SKM-1 (cell line): ENCODE measurements at regions not wholly inside any gene's neighbourhood (a gene's known extent, or its start where the extent isn't known, plus 50 kb on each side); places are given as distances from the start of the nearest gene placed in this dataset.

Experiments used
- DNase-seq: peaks from one replicate; lab custom pipeline; 2025; ENCODE audit not compliant: unreplicated experiment; lab: John Stamatoyannopoulos, UW

GRCh38 chr2:193743089-193743488 lies 1548.4 kb upstream of the TMEFF2 start:
- DNase-seq, result no peak

GRCh38 chr2:193738892-193739291 lies 1544.2 kb upstream of the TMEFF2 start:
- no peak for DNase-seq

GRCh38 chr2:193712912-193713311 lies 1518.2 kb upstream of the TMEFF2 start:
- no peak for DNase-seq

GRCh38 chr2:193703411-193703810 lies 1508.7 kb upstream of the TMEFF2 start:
- no peak for DNase-seq

- DNase-seq, result no peak
These were observed 1506.8 kb upstream of the TMEFF2 start for GRCh38 chr2:193701484-193701883.

- DNase-seq, result no peak
These were observed 1500.6 kb upstream of the TMEFF2 start for GRCh38 chr2:193695367-193695766.

DNA sequence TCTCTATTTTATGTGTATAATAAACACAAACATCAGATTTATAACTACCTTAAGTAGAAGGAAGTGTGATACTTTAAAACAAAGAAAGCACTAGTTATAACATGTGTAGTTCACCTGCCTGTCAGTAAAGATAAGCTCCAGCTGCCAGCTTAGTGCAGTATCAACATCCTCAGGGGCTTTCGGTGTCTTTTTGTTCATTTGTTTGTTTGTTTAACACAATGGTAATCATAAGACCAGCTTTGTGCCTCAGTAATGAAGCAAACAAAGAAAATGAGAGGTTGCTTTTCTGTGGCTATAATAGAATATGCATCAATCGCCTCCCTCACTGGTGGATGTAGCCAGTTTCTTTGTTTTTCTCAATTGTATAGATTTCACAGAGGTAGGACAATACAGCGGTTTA lies 1499.0 kb upstream of the TMEFF2 start:
- no peak for DNase-seq

DNA sequence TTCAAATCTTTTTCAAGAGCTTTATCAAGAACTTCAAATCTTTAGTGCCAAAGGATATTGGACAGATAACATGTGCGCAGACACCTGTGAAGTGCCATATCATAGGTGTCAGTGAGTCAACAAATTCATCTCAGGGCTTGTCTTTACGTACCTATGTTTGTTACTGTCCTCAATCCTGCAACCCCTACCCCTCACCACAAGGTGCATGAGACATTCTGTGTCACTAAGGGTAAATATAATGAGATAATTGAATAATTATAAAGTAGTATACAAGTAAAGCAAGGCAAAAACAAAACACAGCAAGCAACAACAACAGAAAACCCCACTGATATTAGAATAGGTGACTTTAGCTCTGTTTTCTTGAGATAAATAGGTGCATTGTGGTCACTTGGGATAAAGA lies 1495.8 kb upstream of the TMEFF2 start:
- DNase-seq, result no peak

- DNase-seq, result no peak
These were observed 1492.5 kb upstream of the TMEFF2 start for GRCh38 chr2:193687195-193687594.

- DNase-seq, result no peak
These were observed 1485.1 kb upstream of the TMEFF2 start for GRCh38 chr2:193679847-193680246.

DNA sequence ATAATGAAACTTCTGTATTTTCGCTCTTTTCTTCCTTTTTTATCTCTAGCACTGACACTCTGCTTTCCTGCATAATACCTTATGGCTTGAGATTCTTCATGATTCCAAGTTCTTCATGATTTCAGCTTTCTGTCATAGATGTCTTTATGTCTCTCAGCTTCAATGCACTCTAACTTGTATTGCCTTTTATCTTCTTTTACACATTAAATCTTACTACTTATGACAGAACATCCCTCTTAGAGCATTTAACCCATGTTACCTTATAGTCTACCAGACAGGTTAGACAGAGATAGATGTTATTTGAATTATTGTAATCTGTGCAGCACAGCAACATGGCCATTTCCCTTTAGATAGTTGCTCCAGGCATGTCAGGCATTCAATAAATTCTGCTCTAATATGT lies 1475.7 kb upstream of the TMEFF2 start:
- DNase-seq, result no peak

GRCh38 chr2:193668557-193669323 lies 1474.0 kb upstream of the TMEFF2 start:
- DNase-seq, result no peak

GRCh38 chr2:193627927-193628272 lies 1433.2 kb upstream of the TMEFF2 start:
- DNase-seq, result no peak

- DNase-seq, result no peak
These were observed 1432.6 kb upstream of the TMEFF2 start for GRCh38 chr2:193627187-193627926.

DNA sequence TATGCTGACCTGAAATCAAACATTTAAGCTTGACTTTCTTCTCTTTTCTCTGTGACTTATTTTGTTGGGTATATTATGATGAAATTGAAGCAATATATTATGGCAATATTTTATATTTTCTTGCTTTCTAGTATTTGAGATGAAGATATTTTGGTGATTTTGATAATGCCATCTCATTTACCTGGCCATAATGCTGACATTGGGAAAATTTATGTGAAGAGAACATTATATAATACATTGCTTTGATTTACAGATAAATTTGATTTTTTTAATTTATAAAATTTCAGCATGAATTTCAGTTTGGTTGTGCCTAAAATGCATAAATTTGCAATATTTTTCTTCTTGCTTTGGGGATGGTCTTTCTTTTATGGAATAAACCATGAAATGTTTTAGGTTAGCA lies 1413.7 kb upstream of the TMEFF2 start:
- no peak for DNase-seq

DNA sequence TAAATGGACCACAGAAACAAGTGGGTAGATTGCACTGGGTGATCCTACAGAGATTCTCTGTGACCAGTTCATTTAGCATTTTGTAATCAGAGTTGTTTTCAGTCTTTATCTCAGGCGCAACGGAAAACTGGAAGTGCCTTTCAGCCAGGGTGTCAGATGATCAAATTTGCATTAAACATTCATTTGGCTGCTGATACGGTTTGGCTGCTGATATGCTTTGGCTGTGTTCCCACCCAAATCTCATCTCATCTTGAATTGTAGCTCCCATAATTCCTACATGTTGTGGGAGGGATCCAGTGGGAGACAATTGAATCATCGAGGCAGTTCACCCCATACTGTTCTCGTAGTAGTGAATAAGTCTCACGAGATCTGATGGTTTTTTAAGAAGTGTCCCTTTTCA lies 1396.1 kb upstream of the TMEFF2 start:
- DNase-seq, result no peak

GRCh38 chr2:193584522-193584938 lies 1389.8 kb upstream of the TMEFF2 start:
- peak; percentile 27 for DNase-seq

DNA sequence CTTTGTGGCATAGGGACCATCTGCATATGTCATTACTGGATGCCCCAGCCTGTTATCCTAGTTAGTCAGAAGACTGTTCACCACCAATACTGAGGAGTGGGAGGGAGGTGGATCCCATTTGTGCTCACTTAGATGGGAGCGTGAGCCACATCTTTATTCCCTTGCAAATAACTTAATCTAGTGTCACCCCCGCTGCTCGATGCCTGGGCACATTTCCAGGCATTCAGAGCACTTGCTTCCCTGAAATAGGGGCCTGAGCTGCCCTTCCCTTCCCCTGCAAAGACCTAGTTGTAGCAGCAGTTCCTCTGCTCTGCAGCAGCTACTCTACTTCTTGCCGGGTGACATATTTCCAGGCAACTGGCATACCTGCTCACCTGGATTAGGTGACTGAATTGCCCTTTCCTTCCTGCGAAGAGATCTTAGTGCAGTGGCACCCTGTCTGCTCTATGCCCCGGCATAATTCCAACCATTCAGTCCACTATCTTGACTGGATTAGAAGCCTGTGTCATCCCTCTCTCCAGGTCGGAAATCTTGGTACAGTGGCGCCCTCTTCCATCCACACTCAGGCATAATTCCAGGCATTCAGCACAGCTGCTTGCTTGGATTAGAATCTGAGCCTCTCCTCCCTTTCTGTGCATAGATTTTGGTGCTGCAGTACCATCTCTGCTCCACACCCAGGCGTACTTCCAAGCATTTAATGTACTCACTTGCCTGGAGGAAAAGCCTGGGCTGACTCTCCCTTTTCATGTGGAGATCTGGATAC lies 1389.1 kb upstream of the TMEFF2 start:
- no peak for DNase-seq

GRCh38 chr2:193581807-193582206 lies 1387.1 kb upstream of the TMEFF2 start:
- no peak for DNase-seq

DNA sequence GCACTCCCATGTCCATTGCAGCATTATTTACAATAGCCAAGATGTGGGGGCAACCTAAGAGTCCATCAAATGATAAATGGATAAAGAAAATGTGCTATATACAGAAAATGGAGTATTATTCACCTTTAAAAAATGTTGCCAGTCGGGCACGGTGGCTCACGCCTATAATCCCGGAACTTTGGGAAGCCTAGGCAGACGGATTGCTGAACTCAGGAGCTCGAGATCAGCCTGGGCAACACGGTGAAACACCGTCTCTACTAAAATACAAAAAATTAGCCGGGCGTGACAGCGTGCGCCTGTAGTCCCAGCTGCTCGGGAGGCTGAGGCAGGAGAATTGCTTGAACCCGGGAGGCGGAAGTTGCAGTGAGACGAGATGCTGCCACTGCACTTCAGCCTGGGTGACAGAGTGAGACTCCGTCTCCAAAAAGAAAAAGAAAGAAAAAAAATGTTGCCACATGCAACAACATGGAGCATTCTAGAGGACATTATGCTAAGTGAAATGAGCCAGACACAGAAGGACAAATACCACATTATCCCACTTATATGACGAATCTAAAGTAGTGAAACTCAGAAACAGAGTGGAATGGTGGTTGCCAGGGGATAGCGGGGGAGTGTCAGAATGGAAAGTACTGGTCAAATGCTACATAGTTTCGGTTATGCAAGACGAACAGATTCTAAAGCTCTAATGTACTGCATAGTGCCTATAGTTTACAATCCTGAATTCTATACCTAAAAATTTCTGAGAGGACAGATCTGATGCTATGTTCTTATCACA lies 1385.6 kb upstream of the TMEFF2 start:
- no peak for DNase-seq

GRCh38 chr2:193566886-193567285 lies 1372.2 kb upstream of the TMEFF2 start:
- no peak for DNase-seq
